ENCODE measurements at regions not wholly inside any gene's neighbourhood (a gene's known extent, or its start where the extent isn't known, plus 50 kb on each side); places are given as distances from the start of the nearest gene placed in this dataset.

DNA sequence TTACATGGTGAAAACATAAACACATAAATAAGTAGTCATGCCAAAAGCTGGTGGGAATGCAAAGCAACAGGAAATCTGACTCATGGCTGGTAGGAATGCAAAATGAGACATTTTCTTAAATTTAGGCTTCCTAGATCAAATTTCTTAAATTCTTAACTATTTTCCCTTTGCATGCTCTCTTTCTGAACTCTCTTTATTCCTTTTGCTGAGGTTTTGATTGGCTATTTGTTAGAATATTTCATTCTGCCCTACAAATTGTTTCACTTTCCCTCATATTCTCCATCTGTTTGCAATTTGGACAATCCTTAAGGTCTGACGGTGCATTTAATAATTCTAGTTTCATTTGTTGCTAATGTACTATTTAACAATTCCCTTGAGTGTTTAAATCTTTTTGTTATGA is 437.5 kb upstream of the RGS17 start:
- TF ChIP-seq, protein P1, sequence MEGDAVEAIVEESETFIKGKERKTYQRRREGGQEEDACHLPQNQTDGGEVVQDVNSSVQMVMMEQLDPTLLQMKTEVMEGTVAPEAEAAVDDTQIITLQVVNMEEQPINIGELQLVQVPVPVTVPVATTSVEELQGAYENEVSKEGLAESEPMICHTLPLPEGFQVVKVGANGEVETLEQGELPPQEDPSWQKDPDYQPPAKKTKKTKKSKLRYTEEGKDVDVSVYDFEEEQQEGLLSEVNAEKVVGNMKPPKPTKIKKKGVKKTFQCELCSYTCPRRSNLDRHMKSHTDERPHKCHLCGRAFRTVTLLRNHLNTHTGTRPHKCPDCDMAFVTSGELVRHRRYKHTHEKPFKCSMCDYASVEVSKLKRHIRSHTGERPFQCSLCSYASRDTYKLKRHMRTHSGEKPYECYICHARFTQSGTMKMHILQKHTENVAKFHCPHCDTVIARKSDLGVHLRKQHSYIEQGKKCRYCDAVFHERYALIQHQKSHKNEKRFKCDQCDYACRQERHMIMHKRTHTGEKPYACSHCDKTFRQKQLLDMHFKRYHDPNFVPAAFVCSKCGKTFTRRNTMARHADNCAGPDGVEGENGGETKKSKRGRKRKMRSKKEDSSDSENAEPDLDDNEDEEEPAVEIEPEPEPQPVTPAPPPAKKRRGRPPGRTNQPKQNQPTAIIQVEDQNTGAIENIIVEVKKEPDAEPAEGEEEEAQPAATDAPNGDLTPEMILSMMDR (conservative IDR thresholded peaks at IDR 0.05) = no peak
- WGBS, 2 experiments (ENCODE audit: insufficient coverage in 1 of 2, insufficient read length in 1 of 2) = 100% methylated on average over 1 of the region's 1 CpG; no CpG with 5 or more reads in 1 of the 2 experiments
- DNase-seq = no peak
- no peaks in the 10 kb centered on the region for H3K9me3 ChIP-seq (ENCODE audit: control insufficient read depth, low read length)
- H3K36me3 ChIP-seq (ENCODE audit: control insufficient read depth, insufficient read depth, low read length) = no peaks in the 10 kb centered on the region
- H3K27me3 Mint-ChIP-seq (ENCODE audit: insufficient read depth) = no peaks in the 10 kb centered on the region
- no peaks in the 10 kb centered on the region for H3K9me3 Mint-ChIP-seq
- no peak overlapping the region for H3K4me3 Mint-ChIP-seq
- no peaks in the 10 kb centered on the region for H3K4me1 Mint-ChIP-seq
- H3K9ac ChIP-seq (ENCODE audit: extremely low read depth, low read length, poor library complexity, severe bottlenecking) = no peak overlapping the region
- H3K36me3 Mint-ChIP-seq (ENCODE audit: low read depth) = no peaks in the 10 kb centered on the region
- no peaks in the 10 kb centered on the region for H3K27me3 ChIP-seq (ENCODE audit: control insufficient read depth, insufficient read depth, low read length, poor library complexity, severe bottlenecking)
- no peak overlapping the region for H3K27ac Mint-ChIP-seq
- no peak overlapping the region for H3K27ac ChIP-seq (ENCODE audit: low read depth, low read length)
- no peak overlapping the region for H3K4me3 ChIP-seq (ENCODE audit: low read length)
- H3K4me1 ChIP-seq (ENCODE audit: control insufficient read depth, insufficient read depth, low read length) = no peaks in the 10 kb centered on the region

- Mint-ChIP-seq H3K27ac (no peak overlapping the region), H3K4me3 (no peak overlapping the region), H3K9me3 (no peaks in the 10 kb centered on the region), H3K27me3 (ENCODE audit: insufficient read depth) (peaks cover 2% of the 10 kb centered on the region), H3K36me3 (ENCODE audit: low read depth) (no peaks in the 10 kb centered on the region), H3K4me1 (no peaks in the 10 kb centered on the region)
- Histone ChIP-seq H3K9me3 (ENCODE audit: control insufficient read depth, low read length) (no peaks in the 10 kb centered on the region), H3K27ac (ENCODE audit: low read depth, low read length) (no peak overlapping the region), H3K36me3 (ENCODE audit: control insufficient read depth, insufficient read depth, low read length) (no peaks in the 10 kb centered on the region), H3K4me1 (ENCODE audit: control insufficient read depth, insufficient read depth, low read length) (no peaks in the 10 kb centered on the region), H3K9ac (ENCODE audit: extremely low read depth, low read length, poor library complexity, severe bottlenecking) (no peak overlapping the region), H3K27me3 (ENCODE audit: control insufficient read depth, insufficient read depth, low read length, poor library complexity, severe bottlenecking) (no peaks in the 10 kb centered on the region), H3K4me3 (ENCODE audit: low read length) (no peak overlapping the region)
- no peak for DNase-seq
- 91% methylated on average over 2 of the region's 2 CpGs; no CpG with 5 or more reads in 1 of the 2 experiments for WGBS, 2 experiments (ENCODE audit: insufficient coverage in 1 of 2, insufficient read length in 1 of 2)
- TF ChIP-seq, protein P1 (conservative IDR thresholded peaks at IDR 0.05) = no peak
Measured at GRCh38 chr6:153564803-153565202, 433.7 kb upstream of the RGS17 start.

DNA sequence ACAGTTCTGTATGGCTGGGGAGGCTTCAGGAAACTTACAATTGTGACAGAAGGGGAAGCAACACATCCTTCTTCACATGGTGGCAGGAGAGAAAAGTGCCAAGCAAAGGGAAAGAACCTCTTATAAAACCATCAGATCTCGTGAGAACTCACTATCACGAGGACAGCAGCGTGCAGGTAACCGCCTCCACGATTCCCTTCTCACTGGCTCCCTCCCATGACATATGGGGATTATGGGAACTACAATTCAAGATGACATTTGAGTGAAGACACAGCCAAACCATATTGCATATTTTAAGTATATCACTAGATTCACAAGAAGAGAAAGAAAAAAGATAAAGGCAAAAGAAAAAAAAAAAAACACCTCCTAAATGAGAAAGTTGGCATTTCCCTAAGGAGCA is 431.9 kb upstream of the RGS17 start:
- no peaks in the 10 kb centered on the region for H3K4me1 ChIP-seq (ENCODE audit: control insufficient read depth, insufficient read depth, low read length)
- no peak overlapping the region for H3K4me3 ChIP-seq (ENCODE audit: low read length)
- no peaks in the 10 kb centered on the region for H3K4me1 Mint-ChIP-seq
- no peaks in the 10 kb centered on the region for H3K36me3 Mint-ChIP-seq (ENCODE audit: low read depth)
- H3K9ac ChIP-seq (ENCODE audit: extremely low read depth, low read length, poor library complexity, severe bottlenecking) = no peak overlapping the region
- H3K27me3 ChIP-seq (ENCODE audit: control insufficient read depth, insufficient read depth, low read length, poor library complexity, severe bottlenecking) = no peaks in the 10 kb centered on the region
- H3K27ac Mint-ChIP-seq = no peak overlapping the region
- TF ChIP-seq, protein P1 (conservative IDR thresholded peaks at IDR 0.05) = peak; percentile 47
- no peaks in the 10 kb centered on the region for H3K36me3 ChIP-seq (ENCODE audit: control insufficient read depth, insufficient read depth, low read length)
- peaks cover 6% of the 10 kb centered on the region for H3K27me3 Mint-ChIP-seq (ENCODE audit: insufficient read depth)
- no peak overlapping the region for H3K27ac ChIP-seq (ENCODE audit: low read depth, low read length)
- no peak for DNase-seq
- H3K9me3 ChIP-seq (ENCODE audit: control insufficient read depth, low read length) = no peaks in the 10 kb centered on the region
- H3K9me3 Mint-ChIP-seq = no peaks in the 10 kb centered on the region
- no peak overlapping the region for H3K4me3 Mint-ChIP-seq
- WGBS, 2 experiments (ENCODE audit: insufficient coverage in 1 of 2, insufficient read length in 1 of 2) = 94% methylated on average over 5 of the region's 5 CpGs; no CpG with 5 or more reads in 1 of the 2 experiments

All from endodermal cell (in vitro differentiated cells).